Liver (tissue), 8 donors: ENCODE measurements at regions not wholly inside any gene's neighbourhood (a gene's known extent, or its start where the extent isn't known, plus 50 kb on each side); places are given as distances from the start of the nearest gene placed in this dataset.

Source experiments
- DNase-seq: peaks from one replicate; pipeline ENCODE4 v3.0.0-alpha.2; 2017; ENCODE audit warnings: low spot score
- H3K27ac ChIP-seq, 2 donors: one replicate each; pipeline ENCODE4 v1.7.0; 2013; ENCODE audit warnings: inconsistent platforms in 2 of 2, low read length in 2 of 2, control low read depth in 1 of 2, low read depth in 1 of 2, mild to moderate bottlenecking in 1 of 2
- H3K27me3 ChIP-seq, 4 donors: one replicate each; pipeline versions ENCODE4 v1.6.1 to v1.7.0; 2013; ENCODE audit warnings: low read length in 3 of 4, inconsistent platforms in 1 of 4, mild to moderate bottlenecking in 1 of 4, moderate library complexity in 1 of 4; ENCODE audit not compliant: control insufficient read depth in 4 of 4, insufficient read depth in 4 of 4
- H3K36me3 ChIP-seq, 4 donors: one replicate each; pipeline versions ENCODE4 v1.6.1 to v1.7.0; 2013; ENCODE audit warnings: low read length in 3 of 4, mild to moderate bottlenecking in 3 of 4, low read depth in 1 of 4, moderate library complexity in 1 of 4; ENCODE audit not compliant: control insufficient read depth in 4 of 4, insufficient read depth in 3 of 4
- H3K4me1 ChIP-seq, 4 donors: one replicate each; pipeline versions ENCODE4 v1.6.1 to v1.7.0; 2013; ENCODE audit warnings: low read length in 3 of 4, mild to moderate bottlenecking in 3 of 4, moderate library complexity in 1 of 4; ENCODE audit not compliant: control insufficient read depth in 4 of 4, insufficient read depth in 4 of 4
- H3K4me3 ChIP-seq, 3 donors: one replicate each; pipeline versions ENCODE4 v1.6.1 to v1.7.0; 2013; ENCODE audit warnings: low read length in 3 of 3, control low read depth in 1 of 3, low read depth in 1 of 3, mild to moderate bottlenecking in 1 of 3
- H3K9ac ChIP-seq, 2 donors: one replicate each; pipeline ENCODE4 v1.7.0; 2013; ENCODE audit warnings: low read length in 2 of 2, mild to moderate bottlenecking in 2 of 2, moderate library complexity in 2 of 2, control low read depth in 1 of 2, low read depth in 1 of 2
- H3K9me3 ChIP-seq, 4 donors: one replicate each; pipeline versions ENCODE4 v1.6.1 to v1.7.0; 2013; ENCODE audit warnings: low read length in 3 of 4; ENCODE audit not compliant: control insufficient read depth in 4 of 4
- ATF3 ChIP-seq: IDR thresholded peaks from 2 replicates; pipeline ENCODE4 v1.6.1; 2016; ENCODE audit warnings: antibody characterized with exemption
- CTCF ChIP-seq: fragments of 150-350 bp; IDR thresholded peaks from 2 replicates; pipeline ENCODE4 v1.5.1; 2017; ENCODE audit warnings: improper control_type of control experiment, low read depth, low read length; ENCODE audit not compliant: missing input control
- EGR1 ChIP-seq, 2 donors: IDR thresholded peaks; 2 replicates each; pipeline ENCODE4 v1.6.1; 2016 to 2018; ENCODE audit warnings: antibody characterized with exemption in 2 of 2, low read depth in 2 of 2
- FOXA1 ChIP-seq: IDR thresholded peaks from 2 replicates; pipeline ENCODE4 v1.6.1; 2016; ENCODE audit warnings: antibody characterized with exemption
- FOXA2 ChIP-seq: IDR thresholded peaks from 2 replicates; pipeline ENCODE4 v1.6.1; 2016; ENCODE audit warnings: antibody characterized with exemption
- HNF4A ChIP-seq, 2 donors: conservative IDR thresholded peaks; 2 replicates each; pipeline ENCODE4 v1.6.1; 2016; ENCODE audit warnings: antibody characterized with exemption in 2 of 2, mild to moderate bottlenecking in 2 of 2
- HNF4G ChIP-seq: IDR thresholded peaks from 2 replicates; pipeline ENCODE4 v1.6.1; 2016; ENCODE audit warnings: antibody characterized with exemption
- NR2F2 ChIP-seq: IDR thresholded peaks from 2 replicates; pipeline ENCODE4 v1.6.1; 2016; ENCODE audit warnings: antibody characterized with exemption
- RAD21 ChIP-seq, 2 donors: IDR thresholded peaks; 2 replicates each; pipeline ENCODE4 v1.6.1; 2016; ENCODE audit warnings: antibody characterized with exemption in 2 of 2, mild to moderate bottlenecking in 2 of 2
- RXRA ChIP-seq, 2 donors: IDR thresholded peaks; 2 replicates each; pipeline ENCODE4 v1.6.1; 2017 to 2018; ENCODE audit warnings: antibody characterized with exemption in 2 of 2, mild to moderate bottlenecking in 1 of 2
- SP1 ChIP-seq: IDR thresholded peaks from 2 replicates; pipeline ENCODE4 v1.6.1; 2018; ENCODE audit warnings: antibody characterized with exemption, mild to moderate bottlenecking
- TAF1 ChIP-seq: conservative IDR thresholded peaks from 2 replicates; pipeline ENCODE4 v1.6.1; 2016; ENCODE audit warnings: antibody characterized with exemption, mild to moderate bottlenecking
- YY1 ChIP-seq: IDR thresholded peaks from 2 replicates; pipeline ENCODE4 v1.6.1; 2016; ENCODE audit warnings: antibody characterized with exemption, mild to moderate bottlenecking
- WGBS: extraction: QIAGEN DNeasy Blood & Tissue Kit; methylation state at CpG from one replicate; pipeline ENCODE4 v1.1.7; 2013; 5-methylcytosine and 5-hydroxymethylcytosine counted together
- TF ChIP-seq, protein P1 (sequence below): IDR thresholded peaks from 2 replicates; pipeline ENCODE4 v1.6.1; 2016; ENCODE audit warnings: antibody characterized with exemption
- donor health status: healthy.
- donor health status: healthy.
- donor health status: healthy.
- donor health status: healthy.
- donor health status: healthy.

DNA sequence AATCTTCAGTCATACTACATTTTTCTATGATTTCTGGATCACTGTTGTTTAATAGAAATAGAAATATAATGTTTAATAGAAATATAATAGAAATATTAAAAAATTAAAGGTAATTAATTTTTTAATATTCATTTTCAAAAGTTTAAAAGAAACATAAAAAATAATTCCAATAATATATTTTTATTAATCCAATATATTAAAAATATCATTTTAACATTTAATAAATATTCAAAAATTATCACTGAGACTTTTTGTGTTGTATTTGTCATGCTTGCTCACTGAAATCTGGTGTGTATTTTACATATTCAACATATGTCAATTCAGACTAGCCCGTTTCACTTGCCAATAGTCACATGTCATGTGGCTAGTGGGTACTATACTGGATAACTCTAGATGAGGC lies 80.6 kb upstream of the SLCO6A1 start:
- TF ChIP-seq HNF4G: no peak
- no peak for TF ChIP-seq YY1
- no peaks in the 10 kb centered on the region for H3K9me3 ChIP-seq
- no peak overlapping the region for H3K4me3 ChIP-seq
- H3K27me3 ChIP-seq: no peaks in the 10 kb centered on the region
- WGBS: 77% methylated on average over 1 of the region's 1 CpG
- no peaks in the 10 kb centered on the region for H3K4me1 ChIP-seq
- H3K36me3 ChIP-seq: no peaks in the 10 kb centered on the region
- H3K9ac ChIP-seq: no peak overlapping the region
- no peak overlapping the region for H3K27ac ChIP-seq
- DNase-seq: no peak

GRCh38 chr5:102581011-102581410 lies 82.2 kb upstream of the SLCO6A1 start:
- no peak overlapping the region for H3K4me3 ChIP-seq
- no peaks in the 10 kb centered on the region for H3K9me3 ChIP-seq
- H3K27ac ChIP-seq: no peak overlapping the region
- no peak for DNase-seq
- no peaks in the 10 kb centered on the region for H3K27me3 ChIP-seq
- H3K36me3 ChIP-seq: no peaks in the 10 kb centered on the region
- no peak overlapping the region for H3K9ac ChIP-seq
- no peaks in the 10 kb centered on the region for H3K4me1 ChIP-seq
- TF ChIP-seq YY1 (no peak), HNF4A (conservative IDR thresholded peaks at IDR 0.05) (no peak), FOXA1 (no peak), FOXA2 (no peak), CTCF (no peak), RAD21 (IDR thresholded peaks at IDR 0.05) (no peak), NR2F2 (no peak), TAF1 (no peak), ATF3 (no peak)
- TF ChIP-seq, protein P1, sequence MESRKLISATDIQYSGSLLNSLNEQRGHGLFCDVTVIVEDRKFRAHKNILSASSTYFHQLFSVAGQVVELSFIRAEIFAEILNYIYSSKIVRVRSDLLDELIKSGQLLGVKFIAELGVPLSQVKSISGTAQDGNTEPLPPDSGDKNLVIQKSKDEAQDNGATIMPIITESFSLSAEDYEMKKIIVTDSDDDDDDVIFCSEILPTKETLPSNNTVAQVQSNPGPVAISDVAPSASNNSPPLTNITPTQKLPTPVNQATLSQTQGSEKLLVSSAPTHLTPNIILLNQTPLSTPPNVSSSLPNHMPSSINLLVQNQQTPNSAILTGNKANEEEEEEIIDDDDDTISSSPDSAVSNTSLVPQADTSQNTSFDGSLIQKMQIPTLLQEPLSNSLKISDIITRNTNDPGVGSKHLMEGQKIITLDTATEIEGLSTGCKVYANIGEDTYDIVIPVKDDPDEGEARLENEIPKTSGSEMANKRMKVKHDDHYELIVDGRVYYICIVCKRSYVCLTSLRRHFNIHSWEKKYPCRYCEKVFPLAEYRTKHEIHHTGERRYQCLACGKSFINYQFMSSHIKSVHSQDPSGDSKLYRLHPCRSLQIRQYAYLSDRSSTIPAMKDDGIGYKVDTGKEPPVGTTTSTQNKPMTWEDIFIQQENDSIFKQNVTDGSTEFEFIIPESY: no peak

DNA sequence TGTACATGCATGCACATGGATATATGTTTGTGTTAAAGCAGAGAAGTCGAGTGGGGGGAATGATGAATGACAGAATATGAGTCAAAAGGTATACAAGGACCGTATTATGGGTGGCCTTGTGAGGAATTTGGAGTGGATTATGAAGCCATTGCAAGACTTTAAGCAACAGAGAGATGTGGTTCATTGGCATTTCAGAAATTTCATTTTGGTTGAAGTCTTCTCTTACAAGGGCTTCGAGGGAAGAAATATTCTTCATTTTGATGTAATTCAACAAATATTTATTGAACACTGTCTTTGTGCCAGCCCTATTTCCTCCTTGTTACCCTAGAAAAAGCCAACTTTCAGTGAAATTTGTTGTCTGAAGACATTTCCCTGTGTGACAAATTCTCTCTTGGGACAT lies 83.9 kb upstream of the SLCO6A1 start:
- Histone ChIP-seq H3K9me3 (no peaks in the 10 kb centered on the region), H3K9ac (no peak overlapping the region), H3K27me3 (no peaks in the 10 kb centered on the region), H3K4me3 (no peak overlapping the region), H3K4me1 (no peaks in the 10 kb centered on the region), H3K27ac (no peak overlapping the region), H3K36me3 (no peaks in the 10 kb centered on the region)
- TF ChIP-seq EGR1 (IDR thresholded peaks at IDR 0.05; ENCODE audit: low read depth in 2 of 2) (no peak), FOXA2 (no peak), RAD21 (IDR thresholded peaks at IDR 0.05) (no peak), ATF3 (no peak), TAF1 (no peak), HNF4A (conservative IDR thresholded peaks at IDR 0.05) (no peak), SP1 (no peak), RXRA (IDR thresholded peaks at IDR 0.05) (no peak)
- TF ChIP-seq, protein P1: no peak
- 53% methylated on average over 3 of the region's 3 CpGs for WGBS
- no peak for DNase-seq
